Hematopoietic multipotent progenitor cell treated with erythropoietin and hydrocortisone succinate and interleukin-3 and kit ligand, for 8 days (in vitro differentiated cells): ENCODE measurements at regions not wholly inside any gene's neighbourhood (a gene's known extent, or its start where the extent isn't known, plus 50 kb on each side); places are given as distances from the start of the nearest gene placed in this dataset.

Experiments used
- DNase-seq: peaks from one replicate; pipeline ENCODE4 v3.0.0-alpha.2; 2015

DNA sequence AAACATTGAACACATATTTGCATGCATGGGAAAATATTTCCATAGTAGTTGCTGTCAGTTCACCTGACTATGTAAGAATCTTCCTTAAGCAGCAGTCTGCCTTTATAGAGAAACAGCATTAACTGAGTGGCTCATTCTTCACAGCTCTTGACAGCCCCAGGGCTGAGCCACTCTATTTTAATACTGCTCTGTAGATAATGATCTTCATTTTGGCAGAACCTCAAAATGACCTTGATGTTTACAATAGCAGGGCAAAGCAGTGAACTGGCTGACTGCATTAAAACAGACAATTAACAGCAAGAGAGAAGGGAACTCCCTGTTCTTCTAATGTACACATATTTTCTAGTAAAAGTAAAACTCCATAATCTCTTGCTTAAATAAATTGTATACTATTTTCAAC, 580.6 kb upstream of the SOX11 start:
- no peak for DNase-seq

GRCh38 chr2:5119046-5119445, 573.1 kb upstream of the SOX11 start:
- no peak for DNase-seq

- no peak for DNase-seq
Observed at GRCh38 chr2:5121121-5121520, 571.1 kb upstream of the SOX11 start.

DNA sequence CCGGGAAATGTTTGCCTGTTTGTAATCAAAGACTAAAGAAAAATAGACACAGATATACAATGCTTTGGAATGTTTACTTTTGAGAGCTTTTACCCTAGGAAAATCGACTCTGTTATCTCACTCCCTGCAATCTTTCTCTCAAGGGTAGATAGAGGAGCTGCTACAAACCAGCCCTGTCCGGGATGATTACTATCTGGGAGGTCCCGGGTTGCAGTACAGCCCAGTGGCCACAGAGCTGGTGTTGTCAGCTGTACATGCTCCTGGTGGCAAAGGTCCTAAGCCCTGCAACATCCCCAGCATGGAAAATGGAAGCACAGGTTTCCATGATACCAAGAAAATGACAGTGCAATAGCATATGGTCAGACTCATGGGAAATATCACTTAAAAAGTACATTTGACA, 570.5 kb upstream of the SOX11 start:
- DNase-seq = no peak

GRCh38 chr2:5123582-5124196, 568.5 kb upstream of the SOX11 start:
- DNase-seq = no peak

- DNase-seq = no peak
Observed at GRCh38 chr2:5125017-5125730, 567.0 kb upstream of the SOX11 start.

DNA sequence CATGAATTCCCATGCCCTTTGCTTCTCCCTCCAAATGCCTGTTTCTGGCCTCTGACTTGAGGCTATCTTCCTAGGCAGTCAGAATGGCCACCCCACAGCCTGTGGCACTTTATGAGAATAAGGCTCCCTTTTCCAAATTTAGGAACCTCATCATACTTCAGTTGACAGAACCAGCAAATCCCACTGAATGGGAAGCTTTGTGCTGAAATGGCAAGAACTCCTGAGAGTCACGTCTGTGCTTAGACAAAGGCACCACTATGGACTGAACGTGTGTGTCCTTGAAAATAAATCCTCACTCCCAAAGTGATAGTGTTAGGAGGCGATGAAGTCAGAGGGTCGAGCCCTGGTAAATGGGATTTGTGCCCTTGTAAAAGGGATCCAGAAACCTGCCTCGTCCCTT, 559.9 kb upstream of the SOX11 start:
- no peak for DNase-seq

GRCh38 chr2:5140347-5140746, 551.8 kb upstream of the SOX11 start:
- DNase-seq = no peak

DNA sequence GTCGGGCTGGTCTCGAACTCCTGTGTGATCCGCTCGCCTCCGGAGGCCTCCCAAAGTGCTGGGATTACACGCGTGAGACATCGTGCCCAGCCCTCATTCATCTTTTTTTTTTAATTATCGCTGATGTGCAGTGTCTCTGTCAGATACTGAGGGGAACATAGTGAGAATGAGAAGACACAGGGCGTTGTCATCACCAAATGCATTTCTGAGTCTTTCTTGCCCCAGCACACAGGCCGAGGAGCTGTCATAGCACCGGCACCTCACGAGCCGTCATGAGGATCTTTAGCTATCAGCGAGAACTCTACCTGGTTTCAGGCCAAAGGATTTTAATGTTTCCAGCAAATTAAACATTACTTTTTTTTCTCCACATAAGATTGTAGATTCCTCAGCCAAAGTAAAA, 548.0 kb upstream of the SOX11 start:
- DNase-seq = no peak

GRCh38 chr2:5145053-5145452, 547.1 kb upstream of the SOX11 start:
- DNase-seq = no peak

GRCh38 chr2:5145801-5146200, 546.4 kb upstream of the SOX11 start:
- DNase-seq = no peak

DNA sequence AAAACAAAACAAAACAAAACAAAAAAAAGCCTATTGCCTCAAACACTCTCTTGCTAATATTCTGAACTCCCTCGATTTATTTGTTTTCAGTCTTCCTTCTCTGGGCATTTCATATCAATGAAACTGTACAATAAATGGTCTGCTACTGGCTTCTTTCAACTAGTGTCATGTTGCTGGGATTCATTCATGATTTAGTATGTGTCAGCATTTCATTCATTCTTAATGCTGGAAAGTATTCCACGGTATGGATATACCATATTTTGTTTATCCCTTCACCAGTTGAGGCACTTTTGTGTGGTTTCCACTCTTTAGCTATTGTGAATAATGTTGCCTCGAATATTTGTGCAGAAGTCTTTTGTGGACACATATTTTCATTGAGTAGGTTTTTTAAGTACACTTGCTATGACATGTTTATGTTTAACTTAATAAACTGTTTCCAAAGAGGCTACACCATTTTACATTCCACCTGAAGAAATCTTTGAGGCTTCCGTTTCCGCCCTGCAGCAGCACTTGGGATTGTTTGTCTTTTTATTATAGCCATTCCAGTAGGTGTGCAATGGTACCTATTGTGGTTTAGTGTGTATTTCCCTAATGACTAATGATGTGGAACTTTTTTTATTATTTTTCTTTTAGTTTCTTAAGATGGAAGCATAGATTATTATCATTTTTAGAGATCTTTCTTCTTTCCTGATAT, 543.6 kb upstream of the SOX11 start:
- DNase-seq = no peak

DNA sequence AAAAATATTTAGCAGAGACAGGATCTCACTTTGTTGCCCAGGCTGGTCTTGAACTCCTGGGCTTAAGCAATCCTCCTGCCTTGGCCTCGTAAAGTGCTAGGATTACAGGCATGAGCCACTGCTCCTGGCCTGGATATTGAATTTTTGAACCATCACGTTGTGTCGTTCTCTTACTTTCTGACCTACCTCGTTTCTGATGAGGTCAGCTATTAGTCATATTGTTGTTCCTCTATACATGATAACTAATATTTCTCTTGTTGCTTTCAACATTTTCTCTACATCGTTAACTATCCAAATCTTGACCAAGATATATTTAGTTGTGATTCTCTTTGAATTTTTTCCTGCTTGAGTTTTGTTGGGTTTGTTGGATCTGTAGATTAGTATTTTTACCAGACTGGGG, 541.3 kb upstream of the SOX11 start:
- DNase-seq = no peak

DNA sequence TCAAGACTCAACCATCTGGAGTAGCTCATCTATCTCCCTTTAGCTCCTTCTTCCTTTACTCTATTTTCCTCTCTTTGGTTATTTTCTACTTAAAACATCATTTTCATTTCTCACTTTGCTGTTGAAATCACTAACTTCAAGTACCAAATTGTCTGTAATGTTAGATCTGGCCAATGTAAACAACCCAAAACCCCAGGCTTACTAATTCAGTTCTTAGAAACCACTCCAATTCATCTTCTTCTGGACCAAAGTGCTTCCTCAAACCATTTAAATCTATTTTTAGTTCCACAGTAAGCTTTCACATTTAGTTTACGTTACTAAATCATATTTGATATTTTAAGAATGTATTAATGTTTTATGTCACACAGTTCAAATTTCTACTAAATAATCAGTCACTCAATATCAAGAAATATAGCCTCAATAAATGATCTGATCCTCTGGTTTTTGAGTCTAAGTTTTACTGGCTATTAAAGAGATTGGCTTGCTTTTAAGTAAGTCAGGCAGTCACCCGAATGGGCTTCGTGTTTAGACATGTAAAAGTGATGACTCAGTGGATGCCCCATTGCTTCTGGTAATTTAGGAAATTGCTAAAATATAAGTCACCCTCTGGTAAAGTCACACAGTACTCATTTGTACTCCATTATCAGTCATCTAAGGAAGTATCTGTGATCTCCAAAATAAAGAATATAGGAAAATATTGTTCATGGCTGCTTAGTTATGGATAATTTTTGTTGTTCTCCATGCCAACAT, 527.2 kb upstream of the SOX11 start:
- no peak for DNase-seq

DNA sequence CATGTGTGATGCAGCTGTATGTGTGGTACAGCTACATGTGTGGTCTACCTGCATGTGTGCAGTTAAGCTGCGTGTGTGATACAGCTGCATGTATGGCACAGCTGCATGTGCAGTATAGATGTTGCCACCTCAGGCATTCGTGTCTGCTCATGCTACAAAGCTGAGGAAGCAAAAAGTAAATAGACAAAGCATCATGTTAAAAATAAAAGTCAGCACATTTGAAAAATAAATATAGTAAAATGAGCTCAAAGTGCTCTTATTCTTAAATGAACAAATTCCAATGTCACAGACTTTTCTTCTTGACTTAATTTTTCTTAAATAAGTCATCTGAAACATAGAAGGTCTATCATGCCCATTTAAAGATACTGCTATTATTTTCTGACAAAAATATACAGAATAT, 519.3 kb upstream of the SOX11 start:
- no peak for DNase-seq

DNA sequence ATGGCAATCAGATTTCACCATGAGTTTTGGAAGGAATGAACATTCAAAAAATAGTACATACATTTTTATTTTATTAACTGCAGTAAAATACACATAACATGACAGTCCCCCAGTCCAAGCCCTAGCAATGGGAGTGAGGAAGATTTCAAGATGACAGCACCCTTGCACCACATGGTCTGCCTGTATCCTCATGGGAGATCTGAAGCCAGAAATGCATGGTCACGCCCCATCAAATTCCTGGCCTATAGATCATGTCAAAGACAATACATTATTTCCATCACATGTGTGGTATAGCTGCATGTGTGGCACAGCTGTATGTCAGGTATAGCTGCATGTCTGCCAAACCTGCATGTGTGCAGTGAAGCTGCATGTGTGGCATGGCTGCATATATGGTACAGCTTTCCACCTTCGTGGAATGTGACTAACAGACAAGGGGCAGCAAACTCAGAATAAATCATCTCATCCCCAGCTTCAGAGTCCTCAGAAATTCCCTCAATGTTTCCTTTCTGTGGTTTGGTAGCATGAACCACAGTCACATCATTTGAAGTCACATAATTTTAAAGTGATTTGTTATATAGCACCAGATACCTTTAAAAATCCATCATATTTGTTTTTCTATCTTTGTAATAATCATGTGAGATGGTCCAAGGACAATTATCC, 518.2 kb upstream of the SOX11 start:
- no peak for DNase-seq

GRCh38 chr2:5175231-5175630, 517.0 kb upstream of the SOX11 start:
- DNase-seq = no peak

- no peak for DNase-seq
Observed at GRCh38 chr2:5176764-5177163, 515.4 kb upstream of the SOX11 start.

DNA sequence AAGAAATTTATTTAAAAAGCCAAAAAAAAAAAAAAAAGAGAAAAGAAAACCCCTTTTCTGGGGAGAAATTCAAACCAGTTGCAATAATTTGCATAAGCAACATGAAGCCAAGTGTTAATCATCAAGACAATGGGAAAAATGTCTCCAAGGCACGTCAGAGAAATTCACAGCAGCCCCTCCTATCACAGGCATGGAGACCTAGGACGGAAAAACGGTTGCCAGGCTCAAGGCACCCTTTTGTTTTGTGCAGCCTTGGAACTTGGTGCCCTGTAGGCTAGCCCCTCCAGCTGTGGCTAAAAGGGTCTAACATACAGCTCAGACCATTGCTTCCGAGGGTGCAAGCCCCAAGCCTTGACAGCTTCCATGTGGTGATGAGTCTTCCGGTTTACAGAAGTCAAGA, 509.2 kb upstream of the SOX11 start:
- DNase-seq = no peak

GRCh38 chr2:5187283-5187682, 504.9 kb upstream of the SOX11 start:
- DNase-seq = no peak

GRCh38 chr2:5188636-5189035, 503.5 kb upstream of the SOX11 start:
- DNase-seq = no peak

GRCh38 chr2:5190023-5190422, 502.2 kb upstream of the SOX11 start:
- DNase-seq = no peak

GRCh38 chr2:5195636-5196035, 496.5 kb upstream of the SOX11 start:
- DNase-seq = no peak
